H1 (cell line): ENCODE measurements at regions not wholly inside any gene's neighbourhood (a gene's known extent, or its start where the extent isn't known, plus 50 kb on each side); places are given as distances from the start of the nearest gene placed in this dataset.

ENCODE experiments used
- GABPA ChIP-seq: IDR thresholded peaks from 2 replicates; pipeline ENCODE4 v1.6.1; 2011; ENCODE audit warnings: mild to moderate bottlenecking, low read length, moderate library complexity, borderline replicate concordance; ENCODE audit not compliant: insufficient read depth
- HDAC6 ChIP-seq: IDR thresholded peaks from one replicate; pipeline ENCODE4 v1.7.1; 2012; ENCODE audit warnings: low read depth, mild to moderate bottlenecking, inconsistent platforms, low read length, moderate library complexity
- TCF12 ChIP-seq: IDR thresholded peaks from 2 replicates; pipeline ENCODE4 v1.6.1; 2011; ENCODE audit warnings: low read depth, mild to moderate bottlenecking, low read length
- TF ChIP-seq, protein P1 (sequence below), 3 experiments: IDR thresholded peaks; 1 replicate in 2 of 3; 2 replicates in 1 of 3; pipeline versions ENCODE4 v1.5.1 to v1.6.1; 2011; ENCODE audit warnings: low read length in 3 of 3, mild to moderate bottlenecking in 3 of 3, inconsistent platforms in 2 of 3, low read depth in 1 of 3, moderate library complexity in 1 of 3; ENCODE audit not compliant: insufficient read depth in 1 of 3; ENCODE audit errors: control extremely low read depth in 1 of 3

DNA sequence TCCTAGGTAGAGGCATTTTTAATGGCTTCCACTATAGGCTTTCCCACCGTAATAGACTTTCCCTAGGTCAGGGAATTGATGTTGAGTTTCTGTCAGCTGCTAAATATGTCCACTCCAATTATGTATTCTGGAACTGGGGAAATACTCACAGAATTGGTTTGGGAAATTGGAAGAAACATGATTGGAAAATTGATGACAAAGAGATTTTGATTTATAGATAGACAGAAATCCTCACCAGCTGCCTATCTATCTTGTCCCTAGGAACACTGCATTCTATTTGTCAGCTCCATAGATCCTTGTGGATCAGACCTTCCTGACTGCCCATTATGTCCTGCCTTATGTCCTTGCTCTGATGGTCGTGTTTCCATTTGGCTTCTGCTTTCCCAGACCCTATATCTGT, 75.6 kb upstream of the TNIK start:
- TF ChIP-seq HDAC6 (no peak), GABPA (no peak), TCF12 (no peak)
- TF ChIP-seq, protein P1, sequence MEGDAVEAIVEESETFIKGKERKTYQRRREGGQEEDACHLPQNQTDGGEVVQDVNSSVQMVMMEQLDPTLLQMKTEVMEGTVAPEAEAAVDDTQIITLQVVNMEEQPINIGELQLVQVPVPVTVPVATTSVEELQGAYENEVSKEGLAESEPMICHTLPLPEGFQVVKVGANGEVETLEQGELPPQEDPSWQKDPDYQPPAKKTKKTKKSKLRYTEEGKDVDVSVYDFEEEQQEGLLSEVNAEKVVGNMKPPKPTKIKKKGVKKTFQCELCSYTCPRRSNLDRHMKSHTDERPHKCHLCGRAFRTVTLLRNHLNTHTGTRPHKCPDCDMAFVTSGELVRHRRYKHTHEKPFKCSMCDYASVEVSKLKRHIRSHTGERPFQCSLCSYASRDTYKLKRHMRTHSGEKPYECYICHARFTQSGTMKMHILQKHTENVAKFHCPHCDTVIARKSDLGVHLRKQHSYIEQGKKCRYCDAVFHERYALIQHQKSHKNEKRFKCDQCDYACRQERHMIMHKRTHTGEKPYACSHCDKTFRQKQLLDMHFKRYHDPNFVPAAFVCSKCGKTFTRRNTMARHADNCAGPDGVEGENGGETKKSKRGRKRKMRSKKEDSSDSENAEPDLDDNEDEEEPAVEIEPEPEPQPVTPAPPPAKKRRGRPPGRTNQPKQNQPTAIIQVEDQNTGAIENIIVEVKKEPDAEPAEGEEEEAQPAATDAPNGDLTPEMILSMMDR (IDR thresholded peaks at IDR 0.05; ENCODE audit: control extremely low read depth in 1 of 3, insufficient read depth in 1 of 3, low read depth in 1 of 3, low read length in 3 of 3), result no peak
